ENCODE measurements at regions not wholly inside any gene's neighbourhood (a gene's known extent, or its start where the extent isn't known, plus 50 kb on each side); places are given as distances from the start of the nearest gene placed in this dataset.
A peak's percentile ranks its signal among the peaks of the same experiment; 100 is the strongest.

DNA sequence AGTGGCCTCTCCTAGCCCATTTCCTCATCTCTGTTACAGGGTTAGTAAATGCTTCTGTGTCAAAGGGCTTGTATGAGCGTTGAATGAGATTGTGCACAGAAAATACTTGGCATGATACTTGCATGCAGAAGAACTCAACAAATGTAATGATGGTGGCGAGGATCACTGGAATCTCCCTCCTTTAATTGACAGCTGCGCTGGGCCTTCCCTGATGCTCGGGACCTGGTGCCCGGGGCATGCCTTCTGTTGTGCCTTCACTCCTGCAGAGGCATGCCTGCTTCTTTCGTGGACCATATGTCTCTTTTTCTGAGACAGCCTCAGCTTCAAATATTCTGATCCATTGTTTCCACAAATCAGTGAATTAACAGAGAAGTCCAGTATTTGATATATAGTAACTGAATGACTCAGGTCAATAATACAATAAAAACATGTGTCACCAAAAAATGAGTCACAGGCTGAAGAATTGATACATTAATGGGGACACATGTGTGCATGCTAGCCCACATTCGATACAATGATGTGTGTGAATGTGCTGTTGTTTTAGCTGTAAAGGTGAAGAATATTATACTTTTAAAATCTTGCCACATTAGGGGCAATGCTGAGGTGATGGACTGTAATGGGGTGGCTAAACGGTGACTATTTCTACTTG lies 243.3 kb upstream of the TBL1XR1 start:
- no peak overlapping the region for H2AFZ ChIP-seq (ENCODE audit: low read length)
- peaks cover 6% of the 10 kb centered on the region for H3K4me1 ChIP-seq (ENCODE audit: insufficient read depth, low read length)
- H4K20me1 ChIP-seq (ENCODE audit: insufficient read depth, low read length), result no peaks in the 10 kb centered on the region
- H3K79me2 ChIP-seq (ENCODE audit: insufficient read depth, low read length), result no peaks in the 10 kb centered on the region
- no peak for DNase-seq (ENCODE audit: insufficient read length, low spot score, missing footprints)
- TF ChIP-seq, protein P1, sequence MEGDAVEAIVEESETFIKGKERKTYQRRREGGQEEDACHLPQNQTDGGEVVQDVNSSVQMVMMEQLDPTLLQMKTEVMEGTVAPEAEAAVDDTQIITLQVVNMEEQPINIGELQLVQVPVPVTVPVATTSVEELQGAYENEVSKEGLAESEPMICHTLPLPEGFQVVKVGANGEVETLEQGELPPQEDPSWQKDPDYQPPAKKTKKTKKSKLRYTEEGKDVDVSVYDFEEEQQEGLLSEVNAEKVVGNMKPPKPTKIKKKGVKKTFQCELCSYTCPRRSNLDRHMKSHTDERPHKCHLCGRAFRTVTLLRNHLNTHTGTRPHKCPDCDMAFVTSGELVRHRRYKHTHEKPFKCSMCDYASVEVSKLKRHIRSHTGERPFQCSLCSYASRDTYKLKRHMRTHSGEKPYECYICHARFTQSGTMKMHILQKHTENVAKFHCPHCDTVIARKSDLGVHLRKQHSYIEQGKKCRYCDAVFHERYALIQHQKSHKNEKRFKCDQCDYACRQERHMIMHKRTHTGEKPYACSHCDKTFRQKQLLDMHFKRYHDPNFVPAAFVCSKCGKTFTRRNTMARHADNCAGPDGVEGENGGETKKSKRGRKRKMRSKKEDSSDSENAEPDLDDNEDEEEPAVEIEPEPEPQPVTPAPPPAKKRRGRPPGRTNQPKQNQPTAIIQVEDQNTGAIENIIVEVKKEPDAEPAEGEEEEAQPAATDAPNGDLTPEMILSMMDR (IDR thresholded peaks at IDR 0.05; ENCODE audit: extremely low read depth, low read depth, low read length), result no peak
- no peak overlapping the region for H3K27ac ChIP-seq (ENCODE audit: low read depth, low read length)
- no peaks in the 10 kb centered on the region for H3K9me3 ChIP-seq (ENCODE audit: low read depth, low read length)
- H3K27me3 ChIP-seq (ENCODE audit: insufficient read depth, low read length), result no peaks in the 10 kb centered on the region
- no peaks in the 10 kb centered on the region for H3K36me3 ChIP-seq (ENCODE audit: insufficient read depth, low read length)
- no peak overlapping the region for H3K4me2 ChIP-seq (ENCODE audit: insufficient read depth, low read length)
- no peak overlapping the region for H3K4me3 ChIP-seq (ENCODE audit: insufficient read depth, low read length)

DNA sequence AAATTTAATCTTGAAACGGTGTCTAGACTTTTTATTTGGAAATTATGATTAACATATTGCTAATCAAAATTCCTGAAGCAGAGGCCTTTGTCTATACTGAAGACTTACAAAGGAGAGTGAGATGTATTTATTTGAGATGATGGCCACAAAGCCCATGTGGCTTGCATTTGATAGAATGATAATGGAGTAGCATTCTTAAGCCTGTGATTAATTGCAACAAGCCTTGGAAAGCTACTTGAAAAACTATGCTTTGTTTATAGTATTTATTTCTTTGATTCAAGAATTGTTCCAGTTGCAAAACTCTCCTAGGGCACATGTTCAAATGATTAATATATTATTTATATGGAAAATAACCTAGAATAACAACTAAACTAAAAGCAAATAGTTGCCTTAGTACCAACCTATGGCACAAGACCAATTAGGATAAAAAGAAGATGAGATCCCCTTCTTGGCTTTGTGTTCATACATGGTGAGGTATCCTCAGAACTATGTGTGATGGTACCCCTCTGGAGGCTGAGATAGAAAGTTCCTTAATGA lies 244.1 kb upstream of the TBL1XR1 start:
- no peak overlapping the region for H3K4me2 ChIP-seq (ENCODE audit: insufficient read depth, low read length)
- H2AFZ ChIP-seq (ENCODE audit: low read length), result no peak overlapping the region

GRCh38 chr3:177441813-177442646 lies 244.7 kb upstream of the TBL1XR1 start:
- no peak overlapping the region for H3K4me2 ChIP-seq (ENCODE audit: insufficient read depth, low read length)
- no peaks in the 10 kb centered on the region for H3K27me3 ChIP-seq (ENCODE audit: insufficient read depth, low read length)
- H3K4me1 ChIP-seq (ENCODE audit: insufficient read depth, low read length), result peaks cover 6% of the 10 kb centered on the region
- no peaks in the 10 kb centered on the region for H4K20me1 ChIP-seq (ENCODE audit: insufficient read depth, low read length)
- H3K36me3 ChIP-seq (ENCODE audit: insufficient read depth, low read length), result no peaks in the 10 kb centered on the region
- no peak for DNase-seq (ENCODE audit: insufficient read length, low spot score, missing footprints)
- no peaks in the 10 kb centered on the region for H3K9me3 ChIP-seq (ENCODE audit: low read depth, low read length)
- no peak overlapping the region for H3K27ac ChIP-seq (ENCODE audit: low read depth, low read length)
- H3K4me3 ChIP-seq (ENCODE audit: insufficient read depth, low read length), result no peak overlapping the region
- TF ChIP-seq, protein P1 (IDR thresholded peaks at IDR 0.05; ENCODE audit: extremely low read depth, low read depth, low read length), result no peak
- H2AFZ ChIP-seq (ENCODE audit: low read length), result no peak overlapping the region
- no peaks in the 10 kb centered on the region for H3K79me2 ChIP-seq (ENCODE audit: insufficient read depth, low read length)

More for the DNA sequence above, 244.1 kb upstream of the TBL1XR1 start:
- peaks cover 6% of the 10 kb centered on the region for H3K4me1 ChIP-seq (ENCODE audit: insufficient read depth, low read length)
- no peaks in the 10 kb centered on the region for H4K20me1 ChIP-seq (ENCODE audit: insufficient read depth, low read length)
- no peaks in the 10 kb centered on the region for H3K9me3 ChIP-seq (ENCODE audit: low read depth, low read length)
- H3K4me3 ChIP-seq (ENCODE audit: insufficient read depth, low read length), result no peak overlapping the region
- no peaks in the 10 kb centered on the region for H3K36me3 ChIP-seq (ENCODE audit: insufficient read depth, low read length)
- H3K27ac ChIP-seq (ENCODE audit: low read depth, low read length), result no peak overlapping the region
- H3K79me2 ChIP-seq (ENCODE audit: insufficient read depth, low read length), result no peaks in the 10 kb centered on the region
- no peak for DNase-seq (ENCODE audit: insufficient read length, low spot score, missing footprints)
- no peaks in the 10 kb centered on the region for H3K27me3 ChIP-seq (ENCODE audit: insufficient read depth, low read length)
- TF ChIP-seq, protein P1 (IDR thresholded peaks at IDR 0.05; ENCODE audit: extremely low read depth, low read depth, low read length), result no peak

DNA sequence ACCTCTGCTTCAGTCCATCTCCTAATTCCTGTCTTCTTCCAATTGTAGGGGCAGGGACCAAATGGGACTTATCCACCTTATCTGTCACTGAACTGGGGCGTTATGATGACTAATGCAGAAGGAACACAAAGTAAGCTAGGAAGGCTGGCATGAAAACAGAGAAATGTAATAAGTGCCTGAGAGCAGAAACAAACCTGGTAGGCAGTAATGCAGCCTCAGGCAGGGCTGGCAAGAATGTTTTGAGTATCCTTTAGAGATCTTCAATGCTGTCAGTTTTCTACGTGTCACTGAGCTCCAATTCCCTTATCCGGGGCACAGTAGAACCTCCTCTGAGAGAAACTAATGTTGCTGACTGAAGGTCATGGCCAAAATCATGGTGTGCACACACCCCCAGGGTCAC lies 246.2 kb upstream of the TBL1XR1 start:
- TF ChIP-seq, protein P1 (IDR thresholded peaks at IDR 0.05; ENCODE audit: extremely low read depth, low read depth, low read length), result no peak
- H3K4me1 ChIP-seq (ENCODE audit: insufficient read depth, low read length), result peaks cover 6% of the 10 kb centered on the region
- DNase-seq (ENCODE audit: insufficient read length, low spot score, missing footprints), result no peak
- no peaks in the 10 kb centered on the region for H4K20me1 ChIP-seq (ENCODE audit: insufficient read depth, low read length)
- H2AFZ ChIP-seq (ENCODE audit: low read length), result peak overlapping the region; percentile 45
- H3K4me2 ChIP-seq (ENCODE audit: insufficient read depth, low read length), result peak overlapping the region; percentile 55
- peak overlapping the region; percentile 7 for H3K27ac ChIP-seq (ENCODE audit: low read depth, low read length)
- no peaks in the 10 kb centered on the region for H3K9me3 ChIP-seq (ENCODE audit: low read depth, low read length)
- H3K79me2 ChIP-seq (ENCODE audit: insufficient read depth, low read length), result no peaks in the 10 kb centered on the region
- no peak overlapping the region for H3K4me3 ChIP-seq (ENCODE audit: insufficient read depth, low read length)
- H3K36me3 ChIP-seq (ENCODE audit: insufficient read depth, low read length), result no peaks in the 10 kb centered on the region
- H3K27me3 ChIP-seq (ENCODE audit: insufficient read depth, low read length), result no peaks in the 10 kb centered on the region

Data from osteoblast (primary cell).